GM12874 (cell line): ENCODE measurements at regions not wholly inside any gene's neighbourhood (a gene's known extent, or its start where the extent isn't known, plus 50 kb on each side); places are given as distances from the start of the nearest gene placed in this dataset.

Source experiments
- CTCF ChIP-seq: IDR thresholded peaks from 2 replicates; pipeline ENCODE4 v1.5.1; 2011; ENCODE audit warnings: low read depth, mild to moderate bottlenecking, control low read depth, low read length, moderate library complexity; ENCODE audit not compliant: insufficient read depth

DNA sequence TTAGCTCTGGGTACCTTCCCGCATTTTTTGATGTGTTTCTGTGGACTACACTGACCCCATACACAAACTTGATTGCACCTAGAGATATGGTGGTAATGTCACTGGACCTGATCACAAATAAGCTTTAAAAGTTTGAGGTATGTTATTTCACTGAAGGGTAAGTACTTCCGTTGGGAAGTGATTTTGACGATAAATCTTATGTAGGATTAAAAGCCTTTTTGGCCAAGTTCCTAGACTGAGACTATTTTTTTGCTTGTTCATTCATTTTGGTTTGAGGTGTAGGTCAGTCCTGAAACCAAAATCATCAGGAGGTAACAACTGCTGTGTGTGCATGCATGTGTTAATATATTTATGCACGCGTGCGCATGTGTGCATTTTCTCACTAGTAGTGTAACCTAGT is 336.3 kb downstream of the TFAP2A start:
- no peak for TF ChIP-seq CTCF

GRCh38 chr6:10073341-10073740 is 341.5 kb downstream of the TFAP2A start:
- TF ChIP-seq CTCF, result no peak

GRCh38 chr6:10071631-10072220 is 343.1 kb downstream of the TFAP2A start:
- TF ChIP-seq CTCF, result no peak

DNA sequence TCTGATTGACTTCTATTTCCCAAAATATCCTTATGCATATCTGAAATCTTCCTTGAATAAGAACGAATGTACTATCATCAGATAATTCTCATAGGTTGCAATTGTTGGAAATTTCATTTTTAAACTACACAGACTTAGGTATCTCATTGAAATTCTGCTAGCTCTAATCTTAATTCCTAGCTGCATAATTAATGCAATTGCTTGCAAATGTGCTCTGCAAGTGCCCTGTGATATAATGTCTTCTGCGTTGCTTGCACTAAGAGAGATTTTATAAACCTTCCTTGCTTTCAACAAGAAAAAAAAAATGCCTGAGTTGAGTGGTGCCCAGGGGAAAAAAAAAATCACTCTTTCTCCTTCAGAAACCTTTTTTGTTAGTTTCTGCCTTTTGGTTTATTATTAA is 354.9 kb downstream of the TFAP2A start:
- TF ChIP-seq CTCF, result no peak

- TF ChIP-seq CTCF, result no peak
Observed at GRCh38 chr6:10054672-10055071, 360.2 kb downstream of the TFAP2A start.

GRCh38 chr6:10051283-10051682 is 363.6 kb downstream of the TFAP2A start:
- TF ChIP-seq CTCF, result no peak

GRCh38 chr6:10048370-10049297 is 366.2 kb downstream of the TFAP2A start:
- TF ChIP-seq CTCF, result no peak
